ENCODE measurements at regions not wholly inside any gene's neighbourhood (a gene's known extent, or its start where the extent isn't known, plus 50 kb on each side); places are given as distances from the start of the nearest gene placed in this dataset.

DNA sequence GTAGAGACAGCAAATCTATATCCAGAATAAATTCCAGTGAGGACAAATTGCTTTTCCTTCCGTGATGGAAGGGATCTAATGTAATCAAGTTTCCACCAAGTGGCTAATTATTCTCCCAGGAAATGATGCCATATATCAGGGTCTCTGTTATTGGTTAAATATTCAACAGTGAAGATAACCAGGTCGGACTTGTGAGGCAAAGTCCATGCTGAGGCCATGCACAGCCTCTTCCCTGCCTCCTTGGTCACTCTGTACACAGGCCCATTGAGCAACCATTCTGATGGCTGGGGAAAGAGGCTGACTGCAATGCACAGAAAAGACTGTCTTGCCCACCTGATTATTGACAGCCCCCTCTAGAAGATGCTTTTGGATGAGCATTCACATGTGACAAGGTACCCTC is 90.1 kb downstream of the TNFAIP2 start (continued):
- TF ChIP-seq, protein P1, sequence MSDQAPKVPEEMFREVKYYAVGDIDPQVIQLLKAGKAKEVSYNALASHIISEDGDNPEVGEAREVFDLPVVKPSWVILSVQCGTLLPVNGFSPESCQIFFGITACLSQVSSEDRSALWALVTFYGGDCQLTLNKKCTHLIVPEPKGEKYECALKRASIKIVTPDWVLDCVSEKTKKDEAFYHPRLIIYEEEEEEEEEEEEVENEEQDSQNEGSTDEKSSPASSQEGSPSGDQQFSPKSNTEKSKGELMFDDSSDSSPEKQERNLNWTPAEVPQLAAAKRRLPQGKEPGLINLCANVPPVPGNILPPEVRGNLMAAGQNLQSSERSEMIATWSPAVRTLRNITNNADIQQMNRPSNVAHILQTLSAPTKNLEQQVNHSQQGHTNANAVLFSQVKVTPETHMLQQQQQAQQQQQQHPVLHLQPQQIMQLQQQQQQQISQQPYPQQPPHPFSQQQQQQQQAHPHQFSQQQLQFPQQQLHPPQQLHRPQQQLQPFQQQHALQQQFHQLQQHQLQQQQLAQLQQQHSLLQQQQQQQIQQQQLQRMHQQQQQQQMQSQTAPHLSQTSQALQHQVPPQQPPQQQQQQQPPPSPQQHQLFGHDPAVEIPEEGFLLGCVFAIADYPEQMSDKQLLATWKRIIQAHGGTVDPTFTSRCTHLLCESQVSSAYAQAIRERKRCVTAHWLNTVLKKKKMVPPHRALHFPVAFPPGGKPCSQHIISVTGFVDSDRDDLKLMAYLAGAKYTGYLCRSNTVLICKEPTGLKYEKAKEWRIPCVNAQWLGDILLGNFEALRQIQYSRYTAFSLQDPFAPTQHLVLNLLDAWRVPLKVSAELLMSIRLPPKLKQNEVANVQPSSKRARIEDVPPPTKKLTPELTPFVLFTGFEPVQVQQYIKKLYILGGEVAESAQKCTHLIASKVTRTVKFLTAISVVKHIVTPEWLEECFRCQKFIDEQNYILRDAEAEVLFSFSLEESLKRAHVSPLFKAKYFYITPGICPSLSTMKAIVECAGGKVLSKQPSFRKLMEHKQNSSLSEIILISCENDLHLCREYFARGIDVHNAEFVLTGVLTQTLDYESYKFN (CRISPR knock-in tag; conservative IDR thresholded peaks at IDR 0.05): peak; percentile 84
- TF ChIP-seq ZSCAN25 (CRISPR knock-in tag; IDR thresholded peaks at IDR 0.05): 0 out of 2 replicates have a peak, but pooled peaks have one; percentile 64
- no peak for TF ChIP-seq ZNF670 (CRISPR knock-in tag; IDR thresholded peaks at IDR 0.05; ENCODE audit: borderline replicate concordance)
- TF ChIP-seq HMG20A (CRISPR knock-in tag; IDR thresholded peaks at IDR 0.05; ENCODE audit: borderline replicate concordance): peak; percentile 60; the same call in 1 of the 2 replicates
- no peak for TF ChIP-seq SIN3B (IDR thresholded peaks at IDR 0.05; ENCODE audit: low read length)
- peak; percentile 28; the same call in 1 of the 2 replicates for TF ChIP-seq ZNF331 (CRISPR knock-in tag; IDR thresholded peaks at IDR 0.05)
- 0 out of 2 replicates have a peak, but pooled peaks have one; percentile 18 for TF ChIP-seq GATAD1 (CRISPR knock-in tag; IDR thresholded peaks at IDR 0.05)
- TF ChIP-seq, protein P2, sequence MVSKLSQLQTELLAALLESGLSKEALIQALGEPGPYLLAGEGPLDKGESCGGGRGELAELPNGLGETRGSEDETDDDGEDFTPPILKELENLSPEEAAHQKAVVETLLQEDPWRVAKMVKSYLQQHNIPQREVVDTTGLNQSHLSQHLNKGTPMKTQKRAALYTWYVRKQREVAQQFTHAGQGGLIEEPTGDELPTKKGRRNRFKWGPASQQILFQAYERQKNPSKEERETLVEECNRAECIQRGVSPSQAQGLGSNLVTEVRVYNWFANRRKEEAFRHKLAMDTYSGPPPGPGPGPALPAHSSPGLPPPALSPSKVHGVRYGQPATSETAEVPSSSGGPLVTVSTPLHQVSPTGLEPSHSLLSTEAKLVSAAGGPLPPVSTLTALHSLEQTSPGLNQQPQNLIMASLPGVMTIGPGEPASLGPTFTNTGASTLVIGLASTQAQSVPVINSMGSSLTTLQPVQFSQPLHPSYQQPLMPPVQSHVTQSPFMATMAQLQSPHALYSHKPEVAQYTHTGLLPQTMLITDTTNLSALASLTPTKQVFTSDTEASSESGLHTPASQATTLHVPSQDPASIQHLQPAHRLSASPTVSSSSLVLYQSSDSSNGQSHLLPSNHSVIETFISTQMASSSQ (IDR thresholded peaks at IDR 0.05; ENCODE audit: low read depth): peak; percentile 83
- TF ChIP-seq, protein P2 (CRISPR knock-in tag; IDR thresholded peaks at IDR 0.05; ENCODE audit: borderline replicate concordance): peak; percentile 80
- TF ChIP-seq, protein P3, sequence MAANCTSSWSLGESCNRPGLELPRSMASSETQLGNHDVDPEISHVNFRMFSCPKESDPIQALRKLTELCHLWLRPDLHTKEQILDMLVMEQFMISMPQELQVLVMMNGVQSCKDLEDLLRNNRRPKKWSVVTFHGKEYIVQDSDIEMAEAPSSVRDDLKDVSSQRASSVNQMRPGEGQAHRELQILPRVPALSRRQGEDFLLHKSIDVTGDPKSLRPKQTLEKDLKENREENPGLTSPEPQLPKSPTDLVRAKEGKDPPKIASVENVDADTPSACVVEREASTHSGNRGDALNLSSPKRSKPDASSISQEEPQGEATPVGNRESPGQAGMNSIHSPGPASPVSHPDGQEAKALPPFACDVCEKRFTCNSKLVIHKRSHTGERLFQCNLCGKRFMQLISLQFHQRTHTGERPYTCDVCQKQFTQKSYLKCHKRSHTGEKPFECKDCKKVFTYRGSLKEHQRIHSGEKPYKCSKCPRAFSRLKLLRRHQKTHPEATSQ (CRISPR knock-in tag; IDR thresholded peaks at IDR 0.05; ENCODE audit: borderline replicate concordance): no peak
- TF ChIP-seq SRY (CRISPR knock-in tag; IDR thresholded peaks at IDR 0.05): no peak
- peak; percentile 47; the same call in 1 of the 2 replicates for TF ChIP-seq ZNF430 (CRISPR knock-in tag; IDR thresholded peaks at IDR 0.05)
- TF ChIP-seq, protein P4, sequence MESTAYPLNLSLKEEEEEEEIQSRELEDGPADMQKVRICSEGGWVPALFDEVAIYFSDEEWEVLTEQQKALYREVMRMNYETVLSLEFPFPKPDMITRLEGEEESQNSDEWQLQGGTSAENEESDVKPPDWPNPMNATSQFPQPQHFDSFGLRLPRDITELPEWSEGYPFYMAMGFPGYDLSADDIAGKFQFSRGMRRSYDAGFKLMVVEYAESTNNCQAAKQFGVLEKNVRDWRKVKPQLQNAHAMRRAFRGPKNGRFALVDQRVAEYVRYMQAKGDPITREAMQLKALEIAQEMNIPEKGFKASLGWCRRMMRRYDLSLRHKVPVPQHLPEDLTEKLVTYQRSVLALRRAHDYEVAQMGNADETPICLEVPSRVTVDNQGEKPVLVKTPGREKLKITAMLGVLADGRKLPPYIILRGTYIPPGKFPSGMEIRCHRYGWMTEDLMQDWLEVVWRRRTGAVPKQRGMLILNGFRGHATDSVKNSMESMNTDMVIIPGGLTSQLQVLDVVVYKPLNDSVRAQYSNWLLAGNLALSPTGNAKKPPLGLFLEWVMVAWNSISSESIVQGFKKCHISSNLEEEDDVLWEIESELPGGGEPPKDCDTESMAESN (CRISPR knock-in tag; conservative IDR thresholded peaks at IDR 0.05): no peak
- no peak for TF ChIP-seq NR2F1 (CRISPR knock-in tag; IDR thresholded peaks at IDR 0.05)
- TF ChIP-seq ZNF652 (CRISPR knock-in tag; IDR thresholded peaks at IDR 0.05; ENCODE audit: borderline replicate concordance, low read depth): peak; percentile 18; the same call in 1 of the 2 replicates
- TF ChIP-seq ZNF367 (CRISPR knock-in tag; IDR thresholded peaks at IDR 0.05; ENCODE audit: borderline replicate concordance): no peak

All from HepG2 (cell line).